Liver (tissue), 3 donors: ENCODE measurements at regions not wholly inside any gene's neighbourhood (a gene's known extent, or its start where the extent isn't known, plus 50 kb on each side); places are given as distances from the start of the nearest gene placed in this dataset.

Experiments used
- ATF3 ChIP-seq: IDR thresholded peaks from 2 replicates; pipeline ENCODE4 v1.6.1; 2016; ENCODE audit warnings: antibody characterized with exemption
- CTCF ChIP-seq: fragments of 150-350 bp; IDR thresholded peaks from 2 replicates; pipeline ENCODE4 v1.5.1; 2017; ENCODE audit warnings: improper control_type of control experiment, low read depth, low read length; ENCODE audit not compliant: missing input control
- EGR1 ChIP-seq, 2 donors: IDR thresholded peaks; 2 replicates each; pipeline ENCODE4 v1.6.1; 2016 to 2018; ENCODE audit warnings: antibody characterized with exemption in 2 of 2, low read depth in 2 of 2
- HNF4G ChIP-seq: IDR thresholded peaks from 2 replicates; pipeline ENCODE4 v1.6.1; 2016; ENCODE audit warnings: antibody characterized with exemption
- JUND ChIP-seq, 2 donors: IDR thresholded peaks; 2 replicates each; pipeline ENCODE4 v1.6.1; 2016; ENCODE audit warnings: antibody characterized with exemption in 2 of 2
- MAX ChIP-seq: IDR thresholded peaks from 2 replicates; pipeline ENCODE4 v1.6.1; 2016; ENCODE audit warnings: antibody characterized with exemption
- RAD21 ChIP-seq, 2 donors: IDR thresholded peaks; 2 replicates each; pipeline ENCODE4 v1.6.1; 2016; ENCODE audit warnings: antibody characterized with exemption in 2 of 2, mild to moderate bottlenecking in 2 of 2
- SP1 ChIP-seq: IDR thresholded peaks from 2 replicates; pipeline ENCODE4 v1.6.1; 2018; ENCODE audit warnings: antibody characterized with exemption, mild to moderate bottlenecking
- TAF1 ChIP-seq: conservative IDR thresholded peaks from 2 replicates; pipeline ENCODE4 v1.6.1; 2016; ENCODE audit warnings: antibody characterized with exemption, mild to moderate bottlenecking
- donor health status: healthy.
- donor health status: healthy.

- TF ChIP-seq HNF4G (no peak), JUND (IDR thresholded peaks at IDR 0.05) (no peak), CTCF (no peak), SP1 (no peak), TAF1 (no peak), MAX (no peak), ATF3 (no peak), RAD21 (IDR thresholded peaks at IDR 0.05) (no peak), EGR1 (IDR thresholded peaks at IDR 0.05; ENCODE audit: low read depth in 2 of 2) (no peak)
Observed at GRCh38 chr5:142387024-142387682, 62.3 kb upstream of the SPRY4 start.
